ENCODE measurements at regions not wholly inside any gene's neighbourhood (a gene's known extent, or its start where the extent isn't known, plus 50 kb on each side); places are given as distances from the start of the nearest gene placed in this dataset.

DNA sequence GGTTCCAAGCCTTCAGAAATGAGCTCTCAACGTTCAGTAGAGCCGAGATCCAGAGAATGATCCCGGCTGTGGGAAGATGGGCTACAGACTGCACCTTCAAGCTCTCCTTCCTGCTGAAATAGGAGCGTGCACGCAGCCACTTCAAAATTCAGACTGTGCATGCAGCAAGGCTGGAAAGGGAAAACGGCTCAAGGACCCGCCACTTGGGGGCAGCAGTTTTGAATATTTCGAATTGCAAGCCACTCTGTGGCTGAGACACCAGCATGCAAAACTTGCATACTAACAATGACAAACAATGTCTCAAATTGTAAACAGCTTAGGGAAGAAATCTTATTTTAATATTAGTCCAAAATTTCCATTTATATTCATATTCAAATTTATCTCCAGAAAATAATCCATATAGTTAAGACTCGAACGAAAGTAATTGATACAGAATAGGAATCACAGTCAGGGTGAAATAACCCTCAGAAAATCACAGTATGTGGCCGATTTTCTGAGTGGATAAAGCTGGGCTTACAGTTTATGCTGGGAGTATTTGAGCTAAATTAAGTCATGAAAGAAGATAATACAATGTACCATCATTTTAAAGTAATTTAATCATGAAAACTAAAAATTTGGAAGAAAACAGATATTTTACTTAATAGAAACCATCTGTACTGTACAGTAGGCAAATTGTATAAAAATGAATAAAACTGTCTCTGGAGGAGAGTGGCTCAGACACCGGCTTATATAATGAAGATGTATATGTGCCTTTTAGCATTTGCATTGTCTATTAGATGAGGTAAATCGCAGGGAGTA is 137.9 kb upstream of the MKI67 start:
- H4K20me1 ChIP-seq (ENCODE audit: insufficient read depth, low read length): no peaks in the 10 kb centered on the region
- no peak overlapping the region for H3K27ac ChIP-seq (ENCODE audit: low read length)
- H3K4me3 ChIP-seq (ENCODE audit: low read length): no peak overlapping the region
- H3K9me3 ChIP-seq (ENCODE audit: insufficient read depth, low read length): no peaks in the 10 kb centered on the region
- no peaks in the 10 kb centered on the region for H3K36me3 ChIP-seq (replicated peaks; ENCODE audit: low read depth, low read length)
- no peaks in the 10 kb centered on the region for H3K4me1 ChIP-seq (ENCODE audit: low read length)
- TF ChIP-seq, protein P1, sequence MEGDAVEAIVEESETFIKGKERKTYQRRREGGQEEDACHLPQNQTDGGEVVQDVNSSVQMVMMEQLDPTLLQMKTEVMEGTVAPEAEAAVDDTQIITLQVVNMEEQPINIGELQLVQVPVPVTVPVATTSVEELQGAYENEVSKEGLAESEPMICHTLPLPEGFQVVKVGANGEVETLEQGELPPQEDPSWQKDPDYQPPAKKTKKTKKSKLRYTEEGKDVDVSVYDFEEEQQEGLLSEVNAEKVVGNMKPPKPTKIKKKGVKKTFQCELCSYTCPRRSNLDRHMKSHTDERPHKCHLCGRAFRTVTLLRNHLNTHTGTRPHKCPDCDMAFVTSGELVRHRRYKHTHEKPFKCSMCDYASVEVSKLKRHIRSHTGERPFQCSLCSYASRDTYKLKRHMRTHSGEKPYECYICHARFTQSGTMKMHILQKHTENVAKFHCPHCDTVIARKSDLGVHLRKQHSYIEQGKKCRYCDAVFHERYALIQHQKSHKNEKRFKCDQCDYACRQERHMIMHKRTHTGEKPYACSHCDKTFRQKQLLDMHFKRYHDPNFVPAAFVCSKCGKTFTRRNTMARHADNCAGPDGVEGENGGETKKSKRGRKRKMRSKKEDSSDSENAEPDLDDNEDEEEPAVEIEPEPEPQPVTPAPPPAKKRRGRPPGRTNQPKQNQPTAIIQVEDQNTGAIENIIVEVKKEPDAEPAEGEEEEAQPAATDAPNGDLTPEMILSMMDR (IDR thresholded peaks at IDR 0.05; ENCODE audit: low read depth, low read length): peak; percentile 59
- no peak for TF ChIP-seq EZH2phosphoT487 (IDR thresholded peaks at IDR 0.05; ENCODE audit: low read depth)
- H2AFZ ChIP-seq (ENCODE audit: low read depth, low read length): no peak overlapping the region
- no peaks in the 10 kb centered on the region for H3K27me3 ChIP-seq (ENCODE audit: low read depth, low read length)
- H3K79me2 ChIP-seq (ENCODE audit: low read length): no peaks in the 10 kb centered on the region
- H3K9ac ChIP-seq (ENCODE audit: low read length): no peak overlapping the region
- no peak overlapping the region for H3K4me2 ChIP-seq (ENCODE audit: low read length)

- no peaks in the 10 kb centered on the region for H3K79me2 ChIP-seq (ENCODE audit: low read length)
- H3K36me3 ChIP-seq (replicated peaks; ENCODE audit: low read depth, low read length): no peaks in the 10 kb centered on the region
- no peaks in the 10 kb centered on the region for H3K9me3 ChIP-seq (ENCODE audit: insufficient read depth, low read length)
- H3K4me1 ChIP-seq (ENCODE audit: low read length): no peaks in the 10 kb centered on the region
- no peak overlapping the region for H3K4me3 ChIP-seq (ENCODE audit: low read length)
- no peaks in the 10 kb centered on the region for H4K20me1 ChIP-seq (ENCODE audit: insufficient read depth, low read length)
- no peak overlapping the region for H3K27ac ChIP-seq (ENCODE audit: low read length)
- no peak overlapping the region for H3K9ac ChIP-seq (ENCODE audit: low read length)
- no peak overlapping the region for H2AFZ ChIP-seq (ENCODE audit: low read depth, low read length)
- TF ChIP-seq, protein P1 (IDR thresholded peaks at IDR 0.05; ENCODE audit: low read depth, low read length): no peak
- TF ChIP-seq EZH2phosphoT487 (IDR thresholded peaks at IDR 0.05; ENCODE audit: low read depth): no peak
- H3K27me3 ChIP-seq (ENCODE audit: low read depth, low read length): no peaks in the 10 kb centered on the region
- no peak overlapping the region for H3K4me2 ChIP-seq (ENCODE audit: low read length)
These were observed 139.4 kb upstream of the MKI67 start for GRCh38 chr10:128265596-128265995.

- Histone ChIP-seq H3K4me1 (ENCODE audit: low read length) (no peaks in the 10 kb centered on the region), H3K9me3 (ENCODE audit: insufficient read depth, low read length) (no peaks in the 10 kb centered on the region), H4K20me1 (ENCODE audit: insufficient read depth, low read length) (no peaks in the 10 kb centered on the region), H3K27me3 (ENCODE audit: low read depth, low read length) (no peaks in the 10 kb centered on the region), H3K27ac (ENCODE audit: low read length) (no peak overlapping the region), H3K9ac (ENCODE audit: low read length) (no peak overlapping the region), H3K4me3 (ENCODE audit: low read length) (no peak overlapping the region), H3K4me2 (ENCODE audit: low read length) (no peak overlapping the region), H3K79me2 (ENCODE audit: low read length) (no peaks in the 10 kb centered on the region), H3K36me3 (replicated peaks; ENCODE audit: low read depth, low read length) (no peaks in the 10 kb centered on the region), H2AFZ (ENCODE audit: low read depth, low read length) (no peak overlapping the region)
- TF ChIP-seq, protein P1 (IDR thresholded peaks at IDR 0.05; ENCODE audit: low read depth, low read length): no peak
- no peak for TF ChIP-seq EZH2phosphoT487 (IDR thresholded peaks at IDR 0.05; ENCODE audit: low read depth)
These were observed 141.4 kb upstream of the MKI67 start for GRCh38 chr10:128267581-128267980.

GRCh38 chr10:128268015-128268722 is 141.9 kb upstream of the MKI67 start:
- no peaks in the 10 kb centered on the region for H3K36me3 ChIP-seq (replicated peaks; ENCODE audit: low read depth, low read length)
- H3K9ac ChIP-seq (ENCODE audit: low read length): no peak overlapping the region
- no peaks in the 10 kb centered on the region for H4K20me1 ChIP-seq (ENCODE audit: insufficient read depth, low read length)
- H3K4me1 ChIP-seq (ENCODE audit: low read length): no peaks in the 10 kb centered on the region
- no peaks in the 10 kb centered on the region for H3K9me3 ChIP-seq (ENCODE audit: insufficient read depth, low read length)
- H3K79me2 ChIP-seq (ENCODE audit: low read length): no peaks in the 10 kb centered on the region
- H3K4me3 ChIP-seq (ENCODE audit: low read length): no peak overlapping the region
- no peak for TF ChIP-seq EZH2phosphoT487 (IDR thresholded peaks at IDR 0.05; ENCODE audit: low read depth)
- TF ChIP-seq, protein P1 (IDR thresholded peaks at IDR 0.05; ENCODE audit: low read depth, low read length): peak; percentile 53
- no peaks in the 10 kb centered on the region for H3K27me3 ChIP-seq (ENCODE audit: low read depth, low read length)
- H2AFZ ChIP-seq (ENCODE audit: low read depth, low read length): no peak overlapping the region
- no peak overlapping the region for H3K27ac ChIP-seq (ENCODE audit: low read length)
- no peak overlapping the region for H3K4me2 ChIP-seq (ENCODE audit: low read length)

Measured in OCI-LY3 (cell line).